ENCODE measurements at regions not wholly inside any gene's neighbourhood (a gene's known extent, or its start where the extent isn't known, plus 50 kb on each side); places are given as distances from the start of the nearest gene placed in this dataset.

GRCh38 chr2:67977464-67977863 is 85.3 kb downstream of the C1D start:
- in situ Hi-C loops (cut with MboI; ENCODE audit: low sequenced_read_pairs), result no loop called here
- Histone ChIP-seq H3K27me3 (ENCODE audit: low read depth) (no peaks in the 10 kb centered on the region), H3K9me3 (no peaks in the 10 kb centered on the region), H3K4me3 (no peak overlapping the region), H3K4me1 (no peaks in the 10 kb centered on the region), H3K36me3 (replicated peaks) (no peaks in the 10 kb centered on the region)
- no peak for DNase-seq (ENCODE audit: low spot score in 2 of 2)

- Histone ChIP-seq H3K36me3 (replicated peaks) (no peaks in the 10 kb centered on the region), H3K9me3 (no peaks in the 10 kb centered on the region), H3K4me1 (no peaks in the 10 kb centered on the region), H3K27me3 (ENCODE audit: low read depth) (peaks cover 2% of the 10 kb centered on the region; the same call in 1 of the 2 replicates), H3K4me3 (no peak overlapping the region)
- in situ Hi-C loops (cut with MboI; ENCODE audit: low sequenced_read_pairs), result no loop called here
- DNase-seq (ENCODE audit: low spot score in 2 of 2), result no peak
Observed at GRCh38 chr2:67982956-67983355, 79.8 kb downstream of the C1D start.

DNA sequence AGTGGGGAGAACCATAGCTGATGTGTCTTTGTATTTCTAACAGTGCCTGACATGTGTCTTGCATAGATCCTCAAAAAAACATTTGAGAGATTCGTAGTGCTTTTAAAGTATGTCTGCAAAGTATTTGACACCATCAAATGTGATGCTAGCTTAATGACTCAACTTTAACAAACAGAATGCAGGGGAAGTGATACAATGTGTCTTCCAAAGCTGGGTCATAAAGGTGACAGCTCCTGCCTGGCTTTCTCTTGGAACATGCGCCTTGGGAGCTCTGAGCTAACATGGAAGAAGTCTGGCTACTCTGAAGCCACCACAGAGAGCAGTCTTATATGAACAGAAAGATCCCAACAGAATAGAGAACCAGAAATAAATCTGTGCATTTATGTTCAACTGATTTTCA is 78.2 kb downstream of the C1D start:
- Histone ChIP-seq H3K4me3 (no peak overlapping the region), H3K27me3 (ENCODE audit: low read depth) (peaks cover 2% of the 10 kb centered on the region; the same call in 1 of the 2 replicates), H3K9me3 (no peaks in the 10 kb centered on the region), H3K36me3 (replicated peaks) (no peaks in the 10 kb centered on the region), H3K4me1 (no peaks in the 10 kb centered on the region)
- in situ Hi-C loops (cut with MboI; ENCODE audit: low sequenced_read_pairs), result no loop called here
- no peak for DNase-seq (ENCODE audit: low spot score in 2 of 2)

DNA sequence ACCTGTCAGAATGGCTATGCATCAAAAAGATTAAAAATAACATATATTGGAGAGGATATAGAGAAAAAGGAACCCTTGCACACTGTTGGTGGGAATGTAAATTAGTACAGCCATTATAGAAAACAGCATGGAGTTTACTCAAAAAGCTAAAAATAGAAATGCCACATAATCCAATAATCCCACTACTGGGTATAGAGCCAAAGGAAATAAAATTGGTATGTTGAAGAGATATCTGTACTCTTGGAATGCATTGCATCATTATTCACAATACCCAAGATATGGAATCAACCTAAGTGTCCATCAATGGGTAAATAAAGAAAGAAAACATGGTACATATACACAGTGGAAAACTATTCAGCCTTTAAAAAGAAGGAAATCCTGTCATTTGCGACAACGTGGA is 77.2 kb downstream of the C1D start:
- in situ Hi-C loops (cut with MboI; ENCODE audit: low sequenced_read_pairs), result no loop called here
- DNase-seq (ENCODE audit: low spot score in 2 of 2), result no peak
- Histone ChIP-seq H3K4me1 (no peaks in the 10 kb centered on the region), H3K9me3 (no peaks in the 10 kb centered on the region), H3K36me3 (replicated peaks) (no peaks in the 10 kb centered on the region), H3K4me3 (no peak overlapping the region), H3K27me3 (ENCODE audit: low read depth) (peaks cover 2% of the 10 kb centered on the region; the same call in 1 of the 2 replicates)

DNA sequence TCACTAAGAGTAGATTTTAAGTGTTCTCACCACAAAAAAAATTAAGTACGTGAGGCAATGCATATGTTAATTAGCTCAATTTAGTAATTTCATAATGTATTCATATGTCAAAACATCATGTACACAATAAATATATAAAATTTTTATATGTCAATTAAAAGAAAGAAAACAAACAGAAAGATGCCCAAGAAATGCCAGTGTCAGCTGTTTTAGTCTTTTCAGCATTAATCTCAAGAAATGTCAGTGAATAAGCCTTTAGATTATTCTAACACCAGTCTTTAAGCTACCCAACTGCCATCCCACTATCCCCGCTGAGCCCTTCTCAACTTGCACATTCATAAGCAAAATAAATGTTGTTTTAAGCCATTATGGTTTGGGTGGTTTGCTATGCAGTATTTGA is 76.5 kb downstream of the C1D start:
- no peaks in the 10 kb centered on the region for H3K36me3 ChIP-seq (replicated peaks)
- in situ Hi-C loops (cut with MboI; ENCODE audit: low sequenced_read_pairs), result no loop called here
- H3K27me3 ChIP-seq (ENCODE audit: low read depth), result peaks cover 2% of the 10 kb centered on the region; the same call in 1 of the 2 replicates
- DNase-seq (ENCODE audit: low spot score in 2 of 2), result no peak
- H3K9me3 ChIP-seq, result no peaks in the 10 kb centered on the region
- no peaks in the 10 kb centered on the region for H3K4me1 ChIP-seq
- no peak overlapping the region for H3K4me3 ChIP-seq
